ENCODE measurements at regions not wholly inside any gene's neighbourhood (a gene's known extent, or its start where the extent isn't known, plus 50 kb on each side); places are given as distances from the start of the nearest gene placed in this dataset.

- Histone ChIP-seq H3K79me2 (ENCODE audit: insufficient read depth, low read length) (no peaks in the 10 kb centered on the region), H3K9me3 (ENCODE audit: control insufficient read depth in 1 of 2, insufficient read depth in 1 of 2, low read depth in 1 of 2, low read length in 2 of 2) (peaks cover 14 to 15% of the 10 kb centered on the region in 2 experiments; a peak in 3 of 4 replicates), H3K36me3 (ENCODE audit: control insufficient read depth in 1 of 2, insufficient read depth in 2 of 2, low read length in 2 of 2) (no peaks in the 10 kb centered on the region), H3K27ac (ENCODE audit: low read depth, low read length) (no peak overlapping the region), H2AFZ (ENCODE audit: low read depth, low read length, poor library complexity, severe bottlenecking) (no peak overlapping the region), H3K4me2 (ENCODE audit: low read length) (no peak overlapping the region), H4K20me1 (ENCODE audit: insufficient read depth) (no peaks in the 10 kb centered on the region), H3K9me2 (ENCODE audit: insufficient read depth) (no peaks in the 10 kb centered on the region), H3K4me1 (ENCODE audit: control insufficient read depth in 1 of 2, insufficient read depth in 2 of 2, low read length in 2 of 2) (no peaks in the 10 kb centered on the region), H3K27me3 (ENCODE audit: insufficient read depth, low read length) (no peaks in the 10 kb centered on the region), H3K9ac (ENCODE audit: low read length) (no peak overlapping the region), H3K4me3 (replicated peaks in 1 of 2; ENCODE audit: low read depth in 1 of 2, low read length in 2 of 2) (no peak overlapping the region)
- intact Hi-C loops (cut with micrococcal nuclease), result no loop called here
- ChIA-PET RAD21 (ENCODE audit: low non-redundant PET in 1 of 2, low total read pairs in 2 of 2, uncharacterized antibody in 2 of 2, unreplicated experiment in 2 of 2) (no interaction called here), POLR2A (no interaction called here), CTCF (no interaction called here)
- TF ChIP-seq CBX3 (IDR thresholded peaks at IDR 0.05; ENCODE audit: low read depth) (no peak), FOSL1 (IDR thresholded peaks at IDR 0.05; ENCODE audit: low read depth) (no peak), POLR2A (IDR thresholded peaks at IDR 0.05; ENCODE audit: borderline replicate concordance, extremely low read depth, insufficient read depth, insufficient read length) (no peak), EZH2 (IDR thresholded peaks at IDR 0.05) (no peak), EGR1 (IDR thresholded peaks at IDR 0.05; ENCODE audit: low read depth) (no peak), JUND (IDR thresholded peaks at IDR 0.05) (no peak), EZH2phosphoT487 (IDR thresholded peaks at IDR 0.05; ENCODE audit: borderline replicate concordance) (no peak)
- ATAC-seq (no peak), DNase-seq (ENCODE audit: low read depth, low spot score) (no peak)
- no TSS peak for BruUV-seq (replicated peaks)
Measured at GRCh38 chr10:9015005-9015404, 960.5 kb downstream of the GATA3 start.

GRCh38 chr10:9015447-9015846 is 961.0 kb downstream of the GATA3 start:
- TF ChIP-seq FOSL1 (IDR thresholded peaks at IDR 0.05; ENCODE audit: low read depth), result no peak
- TF ChIP-seq ZFX (IDR thresholded peaks at IDR 0.05), result no peak
- TF ChIP-seq POLR2A (IDR thresholded peaks at IDR 0.05; ENCODE audit: borderline replicate concordance, extremely low read depth, insufficient read depth, insufficient read length), result no peak
- no peak for TF ChIP-seq ATF3 (IDR thresholded peaks at IDR 0.05)
- no peak for TF ChIP-seq EGR1 (IDR thresholded peaks at IDR 0.05; ENCODE audit: low read depth)
- H4K20me1 ChIP-seq (ENCODE audit: insufficient read depth), result no peaks in the 10 kb centered on the region
- H3K9ac ChIP-seq (ENCODE audit: low read length), result no peak overlapping the region
- H3K4me1 ChIP-seq (ENCODE audit: control insufficient read depth in 1 of 2, insufficient read depth in 2 of 2, low read length in 2 of 2), result no peaks in the 10 kb centered on the region
- H3K27ac ChIP-seq (ENCODE audit: low read depth, low read length), result no peak overlapping the region
- H2AFZ ChIP-seq (ENCODE audit: low read depth, low read length, poor library complexity, severe bottlenecking), result no peak overlapping the region
- peaks cover 14 to 16% of the 10 kb centered on the region in 2 experiments; a peak in 3 of 4 replicates for H3K9me3 ChIP-seq (ENCODE audit: control insufficient read depth in 1 of 2, insufficient read depth in 1 of 2, low read depth in 1 of 2, low read length in 2 of 2)
- no peak overlapping the region for H3K4me3 ChIP-seq (replicated peaks in 1 of 2; ENCODE audit: low read depth in 1 of 2, low read length in 2 of 2)
- no peaks in the 10 kb centered on the region for H3K9me2 ChIP-seq (ENCODE audit: insufficient read depth)
- no peak for ATAC-seq
- ChIA-PET POLR2A (no interaction called here), CTCF (no interaction called here), RAD21 (ENCODE audit: low non-redundant PET in 1 of 2, low total read pairs in 2 of 2, uncharacterized antibody in 2 of 2, unreplicated experiment in 2 of 2) (no interaction called here)
- DNase-seq (ENCODE audit: low read depth, low spot score), result no peak
- intact Hi-C loops (cut with micrococcal nuclease), result no loop called here
- H3K27me3 ChIP-seq (ENCODE audit: insufficient read depth, low read length), result no peaks in the 10 kb centered on the region
- H3K79me2 ChIP-seq (ENCODE audit: insufficient read depth, low read length), result no peaks in the 10 kb centered on the region
- H3K4me2 ChIP-seq (ENCODE audit: low read length), result no peak overlapping the region
- no TSS peak for BruUV-seq (replicated peaks)
- H3K36me3 ChIP-seq (ENCODE audit: control insufficient read depth in 1 of 2, insufficient read depth in 2 of 2, low read length in 2 of 2), result no peaks in the 10 kb centered on the region

Data from HCT116 (cell line).